Panc1 (cell line): ENCODE measurements at regions not wholly inside any gene's neighbourhood (a gene's known extent, or its start where the extent isn't known, plus 50 kb on each side); places are given as distances from the start of the nearest gene placed in this dataset.

Experiments used
- ATAC-seq: fragments of 200-7000 bp; cut with Tn5 transposase; 2 replicates; pipeline ENCODE4 v1.9.1; 2020; ENCODE audit warnings: mild to moderate bottlenecking, moderate library complexity
- BruUV-seq: library from RNA; stranded (reverse); fragments of 400-500 nt; replicated peaks from 2 replicates; lab custom pipeline; 2021; lab: Mats Ljungman, UMichigan
- CTCF ChIA-PET: fragments of 300-600 bp; sonication (Branson Sonifier 250); formaldehyde crosslinking; loops from one replicate; lab custom pipeline; 2022; ENCODE audit warnings: antibody characterized with exemption; lab: Charles Lee
- POLR2A ChIA-PET: fragments of 300-600 bp; sonication (Branson Sonifier 250); formaldehyde crosslinking; loops from one replicate; lab custom pipeline; 2022; ENCODE audit warnings: antibody characterized with exemption; lab: Charles Lee
- DNase-seq: peaks from one replicate; pipeline ENCODE4 v3.0.0-alpha.2; 2010; ENCODE audit warnings: low read depth, low spot score
- H3K27ac ChIP-seq: 2 replicates; pipeline ENCODE4 v1.5.1; 2011; ENCODE audit warnings: mild to moderate bottlenecking, low read length, inconsistent platforms
- H3K27me3 ChIP-seq: fragments of 200-500 bp; sonication (Bioruptor generic); 2 replicates; pipeline ENCODE4 v1.6.0; 2014; ENCODE audit warnings: low read length, inconsistent platforms; ENCODE audit not compliant: control insufficient read depth, insufficient read depth
- H3K36me3 ChIP-seq: fragments of 200-500 bp; sonication (Bioruptor generic); 2 replicates; pipeline ENCODE4 v1.5.1; 2014; ENCODE audit warnings: inconsistent platforms, mild to moderate bottlenecking, low read length, moderate library complexity; ENCODE audit not compliant: control insufficient read depth, insufficient read depth
- H3K4me1 ChIP-seq: 2 replicates; pipeline ENCODE4 v1.5.1; 2011; ENCODE audit warnings: inconsistent platforms, mild to moderate bottlenecking, low read length, moderate library complexity; ENCODE audit not compliant: control insufficient read depth, insufficient read depth
- H3K4me3 ChIP-seq, 2 experiments: 2 replicates each; pipeline ENCODE4 v1.5.1; 2011 to 2012; ENCODE audit warnings: low read depth in 2 of 2, low read length in 2 of 2, mild to moderate bottlenecking in 2 of 2, inconsistent platforms in 1 of 2, moderate library complexity in 1 of 2
- H3K9me3 ChIP-seq: fragments of 200-500 bp; sonication (Bioruptor generic); 2 replicates; pipeline ENCODE4 v1.5.1; 2014; ENCODE audit warnings: low read depth, mild to moderate bottlenecking, inconsistent platforms, low read length, moderate library complexity; ENCODE audit not compliant: control insufficient read depth, insufficient read depth
- CTCF ChIP-seq: fragments of 450-650 bp; IDR thresholded peaks from 2 replicates; pipeline ENCODE4 v1.5.1; 2017; ENCODE audit warnings: mild to moderate bottlenecking
- POLR2AphosphoS5 ChIP-seq: IDR thresholded peaks from 2 replicates; pipeline ENCODE4 v1.6.1; 2012; ENCODE audit warnings: mild to moderate bottlenecking, low read depth, low read length, moderate library complexity
- REST ChIP-seq, 2 experiments: IDR thresholded peaks; 2 replicates each; pipeline ENCODE4 v1.6.1; 2011 to 2012; ENCODE audit warnings: low read depth in 2 of 2, control low read depth in 1 of 2, low read length in 1 of 2, mild to moderate bottlenecking in 1 of 2, moderate library complexity in 1 of 2; ENCODE audit not compliant: insufficient read depth in 1 of 2
- SIN3A ChIP-seq: IDR thresholded peaks from 2 replicates; pipeline ENCODE4 v1.6.1; 2012; ENCODE audit warnings: low read depth, mild to moderate bottlenecking, low read length, moderate library complexity, borderline replicate concordance; ENCODE audit not compliant: insufficient read depth
- TCF7L2 ChIP-seq: IDR thresholded peaks from 2 replicates; pipeline ENCODE4 v1.6.1; 2011; ENCODE audit warnings: mild to moderate bottlenecking, low read depth, low read length, inconsistent platforms
- in situ Hi-C: cut with HindIII; loops from 2 replicates; pipeline ENCODE4 v1.10.0; 2016; ENCODE audit warnings: low sequenced_read_pairs, low pct_unique_long_range_greater_than_20kb
- intact Hi-C: fragments of 100-400 bp; cut with micrococcal nuclease; formaldehyde crosslinking; loops from one replicate; pipeline ENCODE4 v1.10.0; 2022; ENCODE audit not compliant: unreplicated experiment

- H3K9me3 ChIP-seq: no peaks in the 10 kb centered on the region
- DNase-seq: no peak
- TF ChIP-seq CTCF: no peak
- no peak for TF ChIP-seq TCF7L2
- no peak for TF ChIP-seq SIN3A
- TF ChIP-seq POLR2AphosphoS5: no peak
- TF ChIP-seq REST (IDR thresholded peaks at IDR 0.05; ENCODE audit: insufficient read depth in 1 of 2, low read depth in 2 of 2, low read length in 1 of 2): no peak
- H3K4me3 ChIP-seq: no peak overlapping the region
- ChIA-PET POLR2A (no interaction called here), CTCF (no interaction called here)
- BruUV-seq: no TSS peak
- H3K36me3 ChIP-seq: no peaks in the 10 kb centered on the region
- in situ Hi-C loops: no loop called here
- intact Hi-C loops: no loop called here
- no peak overlapping the region for H3K27ac ChIP-seq
- H3K27me3 ChIP-seq: no peaks in the 10 kb centered on the region
- H3K4me1 ChIP-seq: no peaks in the 10 kb centered on the region
- ATAC-seq: no peak
Observed at GRCh38 chr15:58355382-58355971, 76.3 kb upstream of the LIPC start.

- DNase-seq: no peak
- no peak overlapping the region for H3K27ac ChIP-seq
- no peak overlapping the region for H3K4me3 ChIP-seq
- TF ChIP-seq SIN3A (no peak), CTCF (no peak), POLR2AphosphoS5 (no peak), TCF7L2 (no peak), REST (IDR thresholded peaks at IDR 0.05; ENCODE audit: insufficient read depth in 1 of 2, low read depth in 2 of 2, low read length in 1 of 2) (no peak)
- no peaks in the 10 kb centered on the region for H3K27me3 ChIP-seq
- H3K36me3 ChIP-seq: no peaks in the 10 kb centered on the region
- H3K4me1 ChIP-seq: no peaks in the 10 kb centered on the region
- no peak for ATAC-seq
- in situ Hi-C loops: no loop called here
- ChIA-PET CTCF (no interaction called here), POLR2A (no interaction called here)
- H3K9me3 ChIP-seq: no peaks in the 10 kb centered on the region
- BruUV-seq: no TSS peak
- intact Hi-C loops: no loop called here
Observed at GRCh38 chr15:58355973-58356372, 75.8 kb upstream of the LIPC start.
